ENCODE measurements at regions not wholly inside any gene's neighbourhood (a gene's known extent, or its start where the extent isn't known, plus 50 kb on each side); places are given as distances from the start of the nearest gene placed in this dataset.

- in situ Hi-C loops (cut with MboI; ENCODE audit: low sequenced_read_pairs), result no loop called here
These were observed 161.3 kb upstream of the PCDH18 start for GRCh38 chr4:137693641-137694040.

DNA sequence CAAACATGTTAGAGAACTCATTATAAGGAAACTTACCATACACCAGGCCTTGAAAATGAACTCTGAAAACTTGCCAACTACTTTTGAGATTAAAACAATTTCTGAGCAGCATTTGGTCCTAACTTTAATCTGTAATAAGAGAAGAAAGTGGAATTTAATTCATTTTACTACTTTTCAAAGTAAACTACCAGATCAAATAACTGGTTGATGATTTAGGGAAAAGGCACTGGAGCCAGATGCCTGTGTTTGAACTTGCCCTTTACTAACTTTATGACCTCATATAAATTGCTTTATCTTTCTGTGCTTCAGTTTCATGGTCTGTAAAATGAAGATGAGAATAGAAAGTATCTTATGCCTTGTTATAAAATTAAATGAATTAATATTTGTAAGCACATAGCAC lies 159.9 kb upstream of the PCDH18 start:
- in situ Hi-C loops (cut with MboI; ENCODE audit: low sequenced_read_pairs), result no loop called here

DNA sequence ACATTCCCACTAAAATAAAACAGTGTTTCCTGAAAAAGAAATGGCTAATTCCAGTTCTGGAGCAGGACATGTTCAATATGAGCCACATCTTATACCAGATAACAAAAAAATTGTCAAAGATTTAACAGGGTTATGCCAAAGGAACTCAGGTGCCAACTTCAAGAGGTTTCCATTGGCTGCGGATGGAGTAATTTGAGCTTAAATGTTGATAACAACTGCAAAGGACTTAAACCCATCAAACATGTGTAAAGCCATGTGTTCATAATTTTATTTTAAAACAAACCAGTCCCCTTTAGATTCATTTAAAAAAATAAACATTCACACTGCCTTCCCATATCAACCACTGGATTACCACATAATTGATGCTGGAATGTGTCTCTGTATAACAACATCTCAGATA lies 156.4 kb upstream of the PCDH18 start:
- in situ Hi-C loops (cut with MboI; ENCODE audit: low sequenced_read_pairs), result no loop called here

GRCh38 chr4:137685357-137685756 lies 153.1 kb upstream of the PCDH18 start:
- in situ Hi-C loops (cut with MboI; ENCODE audit: low sequenced_read_pairs), result no loop called here

- in situ Hi-C loops (cut with MboI; ENCODE audit: low sequenced_read_pairs), result no loop called here
These were observed 148.8 kb upstream of the PCDH18 start for GRCh38 chr4:137681081-137681480.

DNA sequence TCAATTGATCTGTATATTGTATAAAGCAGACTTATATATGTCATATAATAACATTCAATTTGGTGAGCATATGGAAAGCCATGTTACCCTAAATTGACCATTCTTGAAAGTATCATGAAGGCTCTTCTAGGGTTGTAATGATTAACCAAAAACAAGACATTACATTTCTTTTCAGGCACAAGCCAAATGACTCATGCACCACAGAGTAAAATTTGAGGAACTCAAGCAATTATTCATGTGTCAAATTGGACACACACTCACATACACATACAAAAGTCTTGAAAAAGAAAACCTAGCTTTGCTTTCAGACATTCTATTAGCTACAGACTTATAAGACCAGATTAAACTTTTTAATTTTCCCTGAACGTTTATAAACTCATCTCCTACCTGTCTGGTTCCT lies 146.5 kb upstream of the PCDH18 start:
- in situ Hi-C loops (cut with MboI; ENCODE audit: low sequenced_read_pairs), result no loop called here

GRCh38 chr4:137677863-137678262 lies 145.6 kb upstream of the PCDH18 start:
- in situ Hi-C loops (cut with MboI; ENCODE audit: low sequenced_read_pairs), result no loop called here

GRCh38 chr4:137676357-137676998 lies 144.2 kb upstream of the PCDH18 start:
- in situ Hi-C loops (cut with MboI; ENCODE audit: low sequenced_read_pairs), result no loop called here

DNA sequence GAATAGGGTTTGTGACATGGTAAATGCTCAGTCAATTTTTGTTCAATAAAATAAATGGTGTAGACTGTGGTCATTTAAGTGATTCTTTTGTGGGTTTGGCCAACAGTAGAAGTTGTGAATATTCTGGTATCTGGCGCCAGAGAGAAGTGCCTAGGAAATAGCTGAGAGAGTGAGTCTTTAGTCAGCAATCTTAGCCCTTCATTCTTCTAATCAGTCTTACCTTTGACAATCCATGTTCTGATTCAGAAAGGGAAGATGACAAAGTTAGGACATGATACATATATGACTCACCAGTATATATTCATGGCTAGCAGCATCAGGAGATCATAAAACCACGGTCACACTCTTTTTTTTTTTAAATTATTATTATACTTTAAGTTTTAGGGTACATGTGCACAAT lies 141.8 kb upstream of the PCDH18 start:
- in situ Hi-C loops (cut with MboI; ENCODE audit: low sequenced_read_pairs), result loop anchor here (25.0 kb wide), 1 partner anchor 88 kb away; no protein-coding TSS in a partner anchor

DNA sequence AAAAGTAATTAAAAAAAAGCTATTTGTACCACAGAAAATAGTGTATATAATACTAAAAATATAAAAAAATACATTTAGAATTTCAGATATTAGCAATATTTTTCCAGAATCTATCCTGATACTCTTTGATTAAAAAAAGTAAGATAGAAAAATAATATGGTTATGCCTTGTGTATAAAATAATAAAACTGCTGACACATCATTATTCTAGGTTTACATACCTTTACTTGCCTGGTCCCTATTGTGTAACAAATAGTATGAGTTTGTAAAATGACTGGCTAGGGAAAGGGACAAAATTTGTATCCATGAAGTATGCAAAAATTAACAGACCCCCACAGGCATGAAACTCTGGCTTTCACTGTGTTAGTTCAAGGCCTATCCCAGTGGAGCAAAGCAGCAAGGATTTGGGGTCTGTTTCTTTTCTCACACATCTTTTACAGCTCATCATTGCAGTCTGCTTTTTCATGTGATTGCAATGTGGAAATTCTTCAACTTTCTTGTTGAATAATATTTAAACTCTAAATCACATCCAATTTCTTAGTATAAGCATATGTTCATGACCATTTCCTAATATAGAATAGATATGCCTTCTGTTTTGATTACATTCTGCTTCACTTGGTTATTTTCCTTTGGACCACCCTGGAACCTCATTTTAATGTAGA lies 136.7 kb upstream of the PCDH18 start:
- in situ Hi-C loops (cut with MboI; ENCODE audit: low sequenced_read_pairs), result loop anchor here (25.0 kb wide), 1 partner anchor 93 kb away; no protein-coding TSS in a partner anchor

- in situ Hi-C loops (cut with MboI; ENCODE audit: low sequenced_read_pairs), result loop anchor here (25.0 kb wide), 1 partner anchor 98 kb away; no protein-coding TSS in a partner anchor
These were observed 132.1 kb upstream of the PCDH18 start for GRCh38 chr4:137664416-137664815.

DNA sequence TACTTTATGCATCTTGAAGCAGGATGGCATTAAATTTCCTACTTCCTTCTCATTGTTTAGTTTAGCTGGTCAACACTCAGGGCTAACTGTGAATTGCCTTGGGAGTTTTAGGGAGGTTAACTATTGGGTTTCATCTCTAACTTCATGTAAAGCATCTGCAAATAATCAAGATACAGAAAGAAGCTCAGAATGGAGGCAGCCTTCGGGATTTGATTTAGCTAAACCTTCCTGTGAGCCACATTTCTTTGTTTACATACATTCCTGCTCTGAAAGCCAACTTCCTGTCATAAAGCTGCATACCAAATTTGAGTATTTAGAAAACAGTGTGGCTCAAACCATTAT lies 131.7 kb upstream of the PCDH18 start:
- in situ Hi-C loops (cut with MboI; ENCODE audit: low sequenced_read_pairs), result loop anchor here (25.0 kb wide), 1 partner anchor 98 kb away; no protein-coding TSS in a partner anchor

GRCh38 chr4:137663251-137664045 lies 131.2 kb upstream of the PCDH18 start:
- in situ Hi-C loops (cut with MboI; ENCODE audit: low sequenced_read_pairs), result loop anchor here (25.0 kb wide), 1 partner anchor 99 kb away; no protein-coding TSS in a partner anchor

GRCh38 chr4:137661693-137662092 lies 129.4 kb upstream of the PCDH18 start:
- in situ Hi-C loops (cut with MboI; ENCODE audit: low sequenced_read_pairs), result loop anchor here (25.0 kb wide), 1 partner anchor 101 kb away; no protein-coding TSS in a partner anchor

DNA sequence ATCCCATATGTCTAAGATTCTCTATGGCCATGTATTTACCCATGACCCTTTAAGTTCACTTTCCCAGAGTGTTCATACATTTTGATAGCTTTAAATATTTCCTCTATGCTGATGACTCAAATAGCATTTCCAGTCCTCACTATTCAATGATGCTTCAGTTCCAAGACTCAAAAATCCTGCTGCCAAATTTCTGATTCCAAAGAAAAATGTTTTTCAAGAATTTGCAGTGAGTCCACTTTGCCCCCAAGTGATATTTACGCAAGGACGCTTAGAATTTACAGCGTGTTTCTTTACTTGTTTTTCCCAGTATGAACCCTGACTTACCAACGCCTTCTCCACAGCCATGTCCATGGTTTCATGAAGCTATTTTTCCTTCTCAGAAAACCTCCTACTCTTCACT lies 127.9 kb upstream of the PCDH18 start:
- in situ Hi-C loops (cut with MboI; ENCODE audit: low sequenced_read_pairs), result loop anchor here (25.0 kb wide), 1 partner anchor 102 kb away; no protein-coding TSS in a partner anchor

- in situ Hi-C loops (cut with MboI; ENCODE audit: low sequenced_read_pairs), result loop anchor here (25.0 kb wide), 1 partner anchor 103 kb away; no protein-coding TSS in a partner anchor
These were observed 127.1 kb upstream of the PCDH18 start for GRCh38 chr4:137659431-137659830.

DNA sequence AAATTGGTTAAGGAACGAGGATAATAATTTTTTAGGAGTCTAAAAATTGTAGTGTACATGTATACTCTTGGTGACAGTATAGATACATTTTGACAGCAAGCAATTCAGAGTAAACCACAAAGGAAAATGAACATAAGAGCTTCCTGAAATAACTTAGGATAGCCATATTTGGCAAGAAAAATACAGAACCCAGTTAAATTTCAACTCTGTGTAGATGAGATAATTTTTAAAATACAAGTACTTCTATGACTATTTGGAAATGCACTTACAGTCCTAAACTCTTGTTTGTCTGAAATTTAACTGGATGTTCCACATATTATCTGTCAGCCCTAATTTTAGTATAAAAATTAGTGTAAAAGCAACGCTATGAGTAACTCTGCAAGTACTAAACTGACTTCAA lies 124.4 kb upstream of the PCDH18 start:
- in situ Hi-C loops (cut with MboI; ENCODE audit: low sequenced_read_pairs), result loop anchor here (25.0 kb wide), 1 partner anchor 106 kb away; no protein-coding TSS in a partner anchor

DNA sequence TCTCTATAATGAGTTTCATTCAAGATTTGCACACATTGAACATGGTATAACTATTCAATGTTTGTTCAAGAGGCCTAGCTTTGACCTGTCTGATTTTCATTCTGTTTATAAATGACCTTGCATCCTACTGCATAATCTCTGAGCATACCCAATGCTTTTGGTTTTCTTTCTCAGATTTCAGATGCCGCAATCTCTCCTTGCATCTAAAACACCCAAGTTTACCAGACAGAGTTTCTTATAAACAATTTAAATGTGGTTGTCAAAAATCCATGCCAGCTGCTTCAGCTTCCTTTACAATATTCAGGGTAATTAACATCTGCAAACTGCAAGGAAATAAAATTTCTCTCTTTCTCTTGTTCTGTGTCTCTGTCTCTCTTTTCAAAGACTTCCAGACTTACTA lies 123.0 kb upstream of the PCDH18 start:
- in situ Hi-C loops (cut with MboI; ENCODE audit: low sequenced_read_pairs), result loop anchor here (25.0 kb wide), 1 partner anchor 107 kb away; no protein-coding TSS in a partner anchor

- in situ Hi-C loops (cut with MboI; ENCODE audit: low sequenced_read_pairs), result loop anchor here (25.0 kb wide), 1 partner anchor 111 kb away; no protein-coding TSS in a partner anchor
These were observed 118.8 kb upstream of the PCDH18 start for GRCh38 chr4:137651128-137651527.

GRCh38 chr4:137649711-137650450 lies 117.6 kb upstream of the PCDH18 start:
- in situ Hi-C loops (cut with MboI; ENCODE audit: low sequenced_read_pairs), result loop anchor here (25.0 kb wide), 1 partner anchor 112 kb away; no protein-coding TSS in a partner anchor

Data from HL-60/S4 (cell line).